Thyroid gland (tissue), 4 donors: ENCODE measurements at regions not wholly inside any gene's neighbourhood (a gene's known extent, or its start where the extent isn't known, plus 50 kb on each side); places are given as distances from the start of the nearest gene placed in this dataset.

Experiments used
- DNase-seq, 2 donors: peaks; one replicate each; pipeline ENCODE4 v3.0.0-alpha.2; 2019
- H3K27ac ChIP-seq, 3 donors: fragments of 200-600 bp; sonication (generic); 1 replicate in 2 of 3; 2 replicates in 1 of 3; pipeline ENCODE4 v1.5.1; 2016 to 2019; ENCODE audit warnings: mild to moderate bottlenecking in 1 of 3, moderate library complexity in 1 of 3
- H3K27me3 ChIP-seq: fragments of 200-600 bp; sonication (generic); one replicate; pipeline ENCODE4 v1.5.1; 2019
- H3K36me3 ChIP-seq, 2 donors: fragments of 200-600 bp; sonication (generic); one replicate each; pipeline ENCODE4 v1.5.1; 2016 to 2019
- H3K4me1 ChIP-seq, 2 donors: fragments of 200-600 bp; sonication (generic); one replicate each; pipeline ENCODE4 v1.5.1; 2017 to 2019
- H3K4me3 ChIP-seq, 3 donors: fragments of 200-600 bp; sonication (generic); replicated peaks in 1 of 3; 1 replicate in 2 of 3; 2 replicates in 1 of 3; pipeline ENCODE4 v1.5.1; 2016; ENCODE audit warnings: mild to moderate bottlenecking in 1 of 3
- H3K9me3 ChIP-seq: fragments of 200-600 bp; sonication (generic); one replicate; pipeline ENCODE4 v1.5.1; 2017
- POLR2A ChIP-seq, 2 donors: fragments of 450-650 bp; IDR thresholded peaks; one replicate each; pipeline ENCODE4 v1.6.1; 2017; ENCODE audit warnings: antibody characterized with exemption in 2 of 2, mild to moderate bottlenecking in 2 of 2, moderate library complexity in 1 of 2
- WGBS, 2 donors: methylation state at CpG; one replicate each; pipeline ENCODE4 v1.1.5; 2017; 5-methylcytosine and 5-hydroxymethylcytosine counted together
- intact Hi-C: fragments of 100-400 bp; cut with DNase I; formaldehyde crosslinking; loops from one replicate; pipeline ENCODE4 v1.15.1; 2023
- TF ChIP-seq, protein P1 (sequence below), 6 experiments: fragments of 200-600 bp in 3 of 6; fragments of 450-650 bp in 3 of 6; sonication (generic) in 3 of 6; IDR thresholded peaks; one replicate each; pipeline ENCODE4 v1.5.1; 2016 to 2019; ENCODE audit warnings: antibody characterized with exemption in 6 of 6, mild to moderate bottlenecking in 2 of 6, inconsistent platforms in 1 of 6, moderate library complexity in 1 of 6

DNA sequence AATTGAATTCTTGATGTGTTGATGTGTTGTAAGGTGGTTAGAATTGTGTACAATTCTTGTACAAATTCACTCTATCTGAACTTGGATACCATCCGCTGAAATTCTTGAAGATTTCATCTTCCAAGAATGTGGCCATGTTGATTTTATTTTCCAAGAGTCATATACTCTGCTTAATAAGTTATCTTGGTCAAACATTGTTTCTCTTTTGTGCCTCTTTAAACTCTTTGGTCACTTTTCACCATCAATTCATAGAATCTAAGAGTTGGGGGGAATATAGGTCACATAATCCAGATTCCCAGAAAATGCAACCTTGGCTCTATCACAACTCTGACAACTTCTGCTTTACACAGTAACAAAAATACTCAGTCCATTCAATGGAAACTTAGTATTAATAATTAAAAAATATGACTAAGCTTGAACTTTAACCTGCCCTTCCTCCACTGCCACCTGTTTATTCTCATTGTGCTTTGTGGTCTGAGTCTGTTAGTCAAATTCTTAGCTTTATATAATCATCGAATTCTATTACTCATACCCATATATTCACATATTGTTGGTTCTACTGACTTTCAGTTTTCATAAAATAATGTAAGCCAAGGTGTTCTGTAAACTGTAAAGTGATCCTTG is 373.2 kb downstream of the LMO7 start:
- DNase-seq: no peak
- TF ChIP-seq, protein P1, sequence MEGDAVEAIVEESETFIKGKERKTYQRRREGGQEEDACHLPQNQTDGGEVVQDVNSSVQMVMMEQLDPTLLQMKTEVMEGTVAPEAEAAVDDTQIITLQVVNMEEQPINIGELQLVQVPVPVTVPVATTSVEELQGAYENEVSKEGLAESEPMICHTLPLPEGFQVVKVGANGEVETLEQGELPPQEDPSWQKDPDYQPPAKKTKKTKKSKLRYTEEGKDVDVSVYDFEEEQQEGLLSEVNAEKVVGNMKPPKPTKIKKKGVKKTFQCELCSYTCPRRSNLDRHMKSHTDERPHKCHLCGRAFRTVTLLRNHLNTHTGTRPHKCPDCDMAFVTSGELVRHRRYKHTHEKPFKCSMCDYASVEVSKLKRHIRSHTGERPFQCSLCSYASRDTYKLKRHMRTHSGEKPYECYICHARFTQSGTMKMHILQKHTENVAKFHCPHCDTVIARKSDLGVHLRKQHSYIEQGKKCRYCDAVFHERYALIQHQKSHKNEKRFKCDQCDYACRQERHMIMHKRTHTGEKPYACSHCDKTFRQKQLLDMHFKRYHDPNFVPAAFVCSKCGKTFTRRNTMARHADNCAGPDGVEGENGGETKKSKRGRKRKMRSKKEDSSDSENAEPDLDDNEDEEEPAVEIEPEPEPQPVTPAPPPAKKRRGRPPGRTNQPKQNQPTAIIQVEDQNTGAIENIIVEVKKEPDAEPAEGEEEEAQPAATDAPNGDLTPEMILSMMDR (IDR thresholded peaks at IDR 0.05): no peak
- TF ChIP-seq POLR2A (IDR thresholded peaks at IDR 0.05): no peak
- WGBS, 2 donors: 90 to 96% methylated on average over 2 of the region's 2 CpGs
- intact Hi-C loops: no loop called here
- Histone ChIP-seq H3K4me3 (no peak overlapping the region), H3K4me1 (peaks cover 15% of the 10 kb centered on the region in 2 donors), H3K27me3 (no peaks in the 10 kb centered on the region), H3K27ac (no peak overlapping the region), H3K9me3 (no peaks in the 10 kb centered on the region), H3K36me3 (no peaks in the 10 kb centered on the region)

DNA sequence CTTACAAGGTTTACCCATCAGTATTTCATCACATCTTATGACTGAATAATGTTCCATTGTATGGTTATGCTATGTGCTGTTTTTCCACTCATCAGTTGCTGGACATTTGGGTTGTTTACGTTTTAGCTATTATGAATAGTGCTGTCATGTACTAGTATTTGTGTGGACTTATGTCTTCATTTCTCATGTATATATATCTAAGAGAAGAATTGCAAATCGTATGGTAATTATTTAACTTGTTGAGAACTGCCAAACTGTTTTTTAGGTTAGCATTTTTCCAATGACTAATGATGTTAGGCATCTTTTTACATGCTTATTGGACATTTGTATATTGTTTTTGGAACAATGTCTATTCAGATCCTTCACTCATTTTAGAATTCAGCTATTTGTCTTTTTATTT is 368.3 kb downstream of the LMO7 start:
- H3K4me1 ChIP-seq: no peaks in the 10 kb centered on the region
- 91 to 93% methylated on average over 2 of the region's 2 CpGs for WGBS, 2 donors
- intact Hi-C loops: no loop called here
- no peaks in the 10 kb centered on the region for H3K36me3 ChIP-seq
- no peaks in the 10 kb centered on the region for H3K9me3 ChIP-seq
- H3K4me3 ChIP-seq: no peak overlapping the region
- no peak overlapping the region for H3K27ac ChIP-seq
- no peaks in the 10 kb centered on the region for H3K27me3 ChIP-seq
- no peak for DNase-seq
- TF ChIP-seq POLR2A (IDR thresholded peaks at IDR 0.05): no peak
- TF ChIP-seq, protein P1 (IDR thresholded peaks at IDR 0.05): no peak

DNA sequence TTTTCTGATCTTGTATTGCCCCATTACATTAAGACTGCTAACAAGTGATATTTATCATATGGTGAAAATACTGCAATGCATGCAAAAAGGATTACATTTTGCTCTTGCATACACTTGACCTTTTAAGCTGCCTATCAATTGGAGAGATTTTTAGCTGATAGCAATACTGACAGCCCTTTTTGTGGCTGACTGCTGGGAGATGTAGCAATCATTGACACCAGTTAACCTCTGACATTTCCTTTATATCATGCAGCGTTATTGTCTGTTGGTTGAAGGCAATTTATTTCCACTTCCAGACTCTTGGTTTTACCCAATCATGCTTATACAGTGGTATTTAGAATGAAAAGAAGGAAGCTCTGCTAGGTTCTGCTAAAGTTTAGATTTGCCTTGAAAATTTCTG is 364.0 kb downstream of the LMO7 start:
- intact Hi-C loops: no loop called here
- TF ChIP-seq POLR2A (IDR thresholded peaks at IDR 0.05): no peak
- TF ChIP-seq, protein P1 (IDR thresholded peaks at IDR 0.05): no peak
- Histone ChIP-seq H3K27me3 (no peaks in the 10 kb centered on the region), H3K4me1 (no peaks in the 10 kb centered on the region), H3K4me3 (no peak overlapping the region), H3K36me3 (no peaks in the 10 kb centered on the region), H3K9me3 (no peaks in the 10 kb centered on the region), H3K27ac (no peak overlapping the region)
- DNase-seq: no peak
- 46 to 73% methylated on average over 1 of the region's 1 CpG for WGBS, 2 donors

DNA sequence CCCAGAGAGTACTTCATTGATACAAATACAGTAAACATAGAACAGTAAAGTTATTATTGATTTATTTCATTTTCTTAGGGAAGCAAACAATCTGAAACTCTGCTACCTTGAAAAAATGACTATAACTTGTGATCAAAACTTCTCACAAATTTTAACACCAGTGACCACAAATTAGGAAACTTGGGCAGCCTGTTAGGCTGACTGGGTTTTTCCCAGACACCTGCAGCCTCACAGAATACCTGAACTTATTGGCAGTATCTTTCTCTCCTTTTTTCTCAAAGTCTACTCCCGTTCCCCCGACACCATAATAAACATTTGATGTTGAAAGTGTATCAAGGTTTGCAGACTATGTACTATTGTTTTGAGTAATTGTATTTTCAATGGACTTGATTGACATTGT is 360.5 kb downstream of the LMO7 start:
- no peaks in the 10 kb centered on the region for H3K4me1 ChIP-seq
- intact Hi-C loops: no loop called here
- no peak overlapping the region for H3K27ac ChIP-seq
- no peak for DNase-seq
- H3K27me3 ChIP-seq: no peaks in the 10 kb centered on the region
- TF ChIP-seq, protein P1 (IDR thresholded peaks at IDR 0.05): no peak
- no peak for TF ChIP-seq POLR2A (IDR thresholded peaks at IDR 0.05)
- H3K36me3 ChIP-seq: no peaks in the 10 kb centered on the region
- no peaks in the 10 kb centered on the region for H3K9me3 ChIP-seq
- no peak overlapping the region for H3K4me3 ChIP-seq
- WGBS, 2 donors: 89 to 91% methylated on average over 2 of the region's 2 CpGs

DNA sequence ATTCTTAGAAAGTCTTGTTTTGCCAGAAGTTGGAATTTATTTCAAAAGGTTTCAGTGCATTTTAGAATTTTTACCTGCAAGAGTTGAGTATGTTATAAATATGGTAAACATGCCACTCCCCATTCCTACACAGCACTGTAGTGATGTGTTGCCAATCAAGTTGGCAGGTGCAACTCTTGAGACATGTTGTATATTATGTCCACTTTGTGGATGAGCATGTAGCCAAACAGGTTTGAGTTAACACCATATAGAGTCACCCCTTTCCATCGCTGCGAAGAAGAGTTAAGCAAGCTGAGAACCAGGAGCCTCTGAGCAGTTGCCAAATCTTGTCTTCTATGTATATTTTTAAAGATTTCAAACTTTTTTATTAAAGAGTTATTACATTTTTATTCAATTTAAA is 359.8 kb downstream of the LMO7 start:
- Histone ChIP-seq H3K4me1 (no peaks in the 10 kb centered on the region), H3K4me3 (no peak overlapping the region), H3K36me3 (no peaks in the 10 kb centered on the region), H3K27me3 (no peaks in the 10 kb centered on the region), H3K9me3 (no peaks in the 10 kb centered on the region), H3K27ac (no peak overlapping the region)
- DNase-seq: no peak
- WGBS, 2 donors: 98 to 100% methylated on average over 2 of the region's 2 CpGs
- TF ChIP-seq POLR2A (IDR thresholded peaks at IDR 0.05): no peak
- intact Hi-C loops: no loop called here

DNA sequence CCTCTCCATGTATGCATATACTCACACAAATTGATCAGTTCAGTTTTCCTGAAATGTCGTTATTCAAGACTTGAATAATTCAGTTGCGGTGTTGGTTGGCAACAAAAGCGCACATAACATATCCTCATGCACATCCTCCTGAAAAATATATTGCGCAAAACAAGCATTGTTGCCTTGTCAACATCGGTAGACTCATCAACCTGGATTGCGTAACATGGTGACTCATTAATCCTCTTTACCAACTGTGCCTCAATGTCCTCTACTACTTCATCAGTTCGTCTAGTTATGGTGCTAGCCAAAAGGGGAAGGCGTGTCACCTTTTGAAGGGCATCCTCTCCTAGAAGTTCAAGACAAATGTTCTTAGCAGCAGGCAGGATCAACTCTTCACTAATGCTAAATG is 357.7 kb downstream of the LMO7 start:
- TF ChIP-seq, protein P1 (IDR thresholded peaks at IDR 0.05): no peak
- Histone ChIP-seq H3K9me3 (no peaks in the 10 kb centered on the region), H3K27ac (no peak overlapping the region), H3K4me1 (no peaks in the 10 kb centered on the region), H3K36me3 (no peaks in the 10 kb centered on the region), H3K4me3 (no peak overlapping the region), H3K27me3 (no peaks in the 10 kb centered on the region)
- intact Hi-C loops: no loop called here
- 96% methylated on average over 8 of the region's 8 CpGs for WGBS, 2 donors
- no peak for DNase-seq
